Testis (tissue), 2 donors: ENCODE measurements at regions not wholly inside any gene's neighbourhood (a gene's known extent, or its start where the extent isn't known, plus 50 kb on each side); places are given as distances from the start of the nearest gene placed in this dataset.

Experiments
- POLR2A ChIP-seq: fragments of 450-650 bp; IDR thresholded peaks from one replicate; pipeline ENCODE4 v1.6.1; 2017; ENCODE audit warnings: antibody characterized with exemption, mild to moderate bottlenecking, moderate library complexity
- TF ChIP-seq, protein P1 (sequence below), 3 experiments: fragments of 450-650 bp in 2 of 3; fragments of 200-600 bp in 1 of 3; sonication (generic) in 1 of 3; IDR thresholded peaks; one replicate each; pipeline ENCODE4 v1.5.1; 2016 to 2019; ENCODE audit warnings: antibody characterized with exemption in 3 of 3, mild to moderate bottlenecking in 2 of 3, moderate library complexity in 1 of 3

DNA sequence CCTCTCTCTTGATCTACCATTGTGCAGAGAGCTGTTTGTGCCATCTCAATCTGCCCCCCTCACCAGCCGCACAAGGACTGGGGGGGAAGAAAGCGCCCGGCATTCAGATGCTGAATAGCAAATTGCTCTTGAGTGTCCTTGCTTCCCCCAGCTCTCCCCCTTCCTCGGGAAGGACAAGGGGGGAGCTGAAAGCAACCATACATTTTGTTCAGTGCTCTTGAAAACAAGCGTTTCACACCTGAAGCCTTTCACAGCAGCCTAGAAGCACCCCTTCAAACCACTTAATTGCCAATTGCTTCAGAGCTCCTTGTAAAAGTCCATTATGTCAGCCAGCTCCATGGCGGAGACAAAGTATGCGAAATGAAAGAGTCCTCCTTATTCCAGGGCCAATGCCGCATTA lies 540.1 kb downstream of the NR2F2 start:
- TF ChIP-seq, protein P1, sequence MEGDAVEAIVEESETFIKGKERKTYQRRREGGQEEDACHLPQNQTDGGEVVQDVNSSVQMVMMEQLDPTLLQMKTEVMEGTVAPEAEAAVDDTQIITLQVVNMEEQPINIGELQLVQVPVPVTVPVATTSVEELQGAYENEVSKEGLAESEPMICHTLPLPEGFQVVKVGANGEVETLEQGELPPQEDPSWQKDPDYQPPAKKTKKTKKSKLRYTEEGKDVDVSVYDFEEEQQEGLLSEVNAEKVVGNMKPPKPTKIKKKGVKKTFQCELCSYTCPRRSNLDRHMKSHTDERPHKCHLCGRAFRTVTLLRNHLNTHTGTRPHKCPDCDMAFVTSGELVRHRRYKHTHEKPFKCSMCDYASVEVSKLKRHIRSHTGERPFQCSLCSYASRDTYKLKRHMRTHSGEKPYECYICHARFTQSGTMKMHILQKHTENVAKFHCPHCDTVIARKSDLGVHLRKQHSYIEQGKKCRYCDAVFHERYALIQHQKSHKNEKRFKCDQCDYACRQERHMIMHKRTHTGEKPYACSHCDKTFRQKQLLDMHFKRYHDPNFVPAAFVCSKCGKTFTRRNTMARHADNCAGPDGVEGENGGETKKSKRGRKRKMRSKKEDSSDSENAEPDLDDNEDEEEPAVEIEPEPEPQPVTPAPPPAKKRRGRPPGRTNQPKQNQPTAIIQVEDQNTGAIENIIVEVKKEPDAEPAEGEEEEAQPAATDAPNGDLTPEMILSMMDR (IDR thresholded peaks at IDR 0.05) = no peak
- TF ChIP-seq POLR2A = no peak
